ENCODE measurements at regions not wholly inside any gene's neighbourhood (a gene's known extent, or its start where the extent isn't known, plus 50 kb on each side); places are given as distances from the start of the nearest gene placed in this dataset.
"Not testable (repeated sequence)": the region's sequence is repeated elsewhere in the genome, so short reads cannot be mapped to it uniquely, and the experiment has no call there.

DNA sequence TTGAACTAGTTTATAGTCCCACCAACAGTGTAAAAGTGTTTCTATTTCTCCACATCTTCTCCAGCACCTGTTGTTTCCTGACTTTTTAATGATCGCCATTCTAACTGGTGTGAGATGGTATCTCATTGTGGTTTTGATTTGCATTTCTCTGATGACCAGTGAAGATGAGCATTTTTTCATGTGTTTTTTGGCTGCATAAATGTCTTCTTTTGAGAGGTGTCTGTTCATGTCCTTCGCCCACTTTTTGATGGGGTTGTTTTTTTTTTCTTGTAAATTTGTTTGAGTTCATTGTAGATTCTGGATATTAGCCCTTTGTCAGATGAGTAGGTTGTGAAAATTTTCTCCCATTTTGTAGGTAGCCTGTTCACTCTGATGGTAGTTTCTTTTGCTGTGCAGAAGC lies 102.4 kb upstream of the CNTNAP2 start:
- not testable (repeated sequence) for H3K9me2 ChIP-seq (replicated peaks; ENCODE audit: insufficient read depth, low read length); H3K4me3 ChIP-seq (ENCODE audit: insufficient read depth, low read length, poor library complexity, severe bottlenecking)

GRCh38 chr7:146008293-146008692 lies 108.3 kb upstream of the CNTNAP2 start:
- Histone ChIP-seq H3K27ac (ENCODE audit: low read depth, low read length) (no peak overlapping the region), H3K36me3 (ENCODE audit: low read length) (no peaks in the 10 kb centered on the region), H3K9ac (ENCODE audit: low read length) (no peak overlapping the region), H3K79me2 (ENCODE audit: insufficient read depth, low read length) (no peaks in the 10 kb centered on the region), H3K27me3 (ENCODE audit: low read length) (no peaks in the 10 kb centered on the region), H4K20me1 (ENCODE audit: low read depth, low read length) (no peaks in the 10 kb centered on the region), H3F3A (ENCODE audit: insufficient read depth) (no peaks in the 10 kb centered on the region), H3K4me2 (ENCODE audit: low read depth, low read length, poor library complexity, severe bottlenecking) (no peak overlapping the region), H3K9me2 (replicated peaks; ENCODE audit: insufficient read depth, low read length) (no peaks in the 10 kb centered on the region), H3K9me3 (ENCODE audit: insufficient read depth, low read length) (no peaks in the 10 kb centered on the region), H3K4me3 (ENCODE audit: insufficient read depth, low read length, poor library complexity, severe bottlenecking) (no peak overlapping the region), H2AFZ (ENCODE audit: low read depth, low read length, severe bottlenecking) (no peak overlapping the region)
- TF ChIP-seq CTCF (IDR thresholded peaks at IDR 0.05; ENCODE audit: insufficient read depth, low read length, poor library complexity, severe bottlenecking) (no peak), EZH2phosphoT487 (conservative IDR thresholded peaks at IDR 0.05; ENCODE audit: low read length) (no peak)

More for the DNA sequence above, 102.4 kb upstream of the CNTNAP2 start:
- H3K27ac ChIP-seq (ENCODE audit: low read depth, low read length); H3F3A ChIP-seq (ENCODE audit: insufficient read depth); H3K9me3 ChIP-seq (ENCODE audit: insufficient read depth, low read length); H4K20me1 ChIP-seq (ENCODE audit: low read depth, low read length); H3K27me3 ChIP-seq (ENCODE audit: low read length); H3K4me2 ChIP-seq (ENCODE audit: low read depth, low read length, poor library complexity, severe bottlenecking); H3K79me2 ChIP-seq (ENCODE audit: insufficient read depth, low read length); H3K9ac ChIP-seq (ENCODE audit: low read length); H2AFZ ChIP-seq (ENCODE audit: low read depth, low read length, severe bottlenecking); H3K36me3 ChIP-seq (ENCODE audit: low read length): not testable (repeated sequence)

DNA sequence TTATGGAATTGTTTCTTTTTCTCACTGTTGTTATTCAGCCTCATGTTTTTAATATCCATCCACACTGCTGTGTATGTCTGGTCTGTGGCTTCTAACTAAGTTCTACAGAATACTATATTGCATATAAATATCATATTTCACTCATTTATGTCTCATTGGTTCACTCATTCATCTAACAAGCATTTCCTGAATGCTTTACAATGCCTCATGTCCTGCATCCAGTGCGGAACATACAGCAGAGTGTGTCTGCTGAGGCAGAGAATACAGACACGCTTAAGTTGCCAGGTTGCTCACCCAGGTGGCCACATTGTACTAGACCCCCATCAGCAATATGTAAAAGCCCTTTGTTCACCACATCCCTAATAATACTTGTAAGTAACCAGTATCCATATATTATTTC lies 111.8 kb upstream of the CNTNAP2 start:
- Histone ChIP-seq H4K20me1 (ENCODE audit: low read depth, low read length) (no peaks in the 10 kb centered on the region), H3F3A (ENCODE audit: insufficient read depth) (no peaks in the 10 kb centered on the region), H3K4me3 (ENCODE audit: insufficient read depth, low read length, poor library complexity, severe bottlenecking) (no peak overlapping the region), H2AFZ (ENCODE audit: low read depth, low read length, severe bottlenecking) (no peak overlapping the region), H3K27ac (ENCODE audit: low read depth, low read length) (no peak overlapping the region), H3K9me3 (ENCODE audit: insufficient read depth, low read length) (no peaks in the 10 kb centered on the region), H3K4me2 (ENCODE audit: low read depth, low read length, poor library complexity, severe bottlenecking) (no peak overlapping the region), H3K36me3 (ENCODE audit: low read length) (no peaks in the 10 kb centered on the region), H3K79me2 (ENCODE audit: insufficient read depth, low read length) (no peaks in the 10 kb centered on the region), H3K9ac (ENCODE audit: low read length) (no peak overlapping the region), H3K27me3 (ENCODE audit: low read length) (no peaks in the 10 kb centered on the region), H3K9me2 (replicated peaks; ENCODE audit: insufficient read depth, low read length) (no peaks in the 10 kb centered on the region)
- TF ChIP-seq EZH2phosphoT487 (conservative IDR thresholded peaks at IDR 0.05; ENCODE audit: low read length) (no peak), CTCF (IDR thresholded peaks at IDR 0.05; ENCODE audit: insufficient read depth, low read length, poor library complexity, severe bottlenecking) (no peak)

DNA sequence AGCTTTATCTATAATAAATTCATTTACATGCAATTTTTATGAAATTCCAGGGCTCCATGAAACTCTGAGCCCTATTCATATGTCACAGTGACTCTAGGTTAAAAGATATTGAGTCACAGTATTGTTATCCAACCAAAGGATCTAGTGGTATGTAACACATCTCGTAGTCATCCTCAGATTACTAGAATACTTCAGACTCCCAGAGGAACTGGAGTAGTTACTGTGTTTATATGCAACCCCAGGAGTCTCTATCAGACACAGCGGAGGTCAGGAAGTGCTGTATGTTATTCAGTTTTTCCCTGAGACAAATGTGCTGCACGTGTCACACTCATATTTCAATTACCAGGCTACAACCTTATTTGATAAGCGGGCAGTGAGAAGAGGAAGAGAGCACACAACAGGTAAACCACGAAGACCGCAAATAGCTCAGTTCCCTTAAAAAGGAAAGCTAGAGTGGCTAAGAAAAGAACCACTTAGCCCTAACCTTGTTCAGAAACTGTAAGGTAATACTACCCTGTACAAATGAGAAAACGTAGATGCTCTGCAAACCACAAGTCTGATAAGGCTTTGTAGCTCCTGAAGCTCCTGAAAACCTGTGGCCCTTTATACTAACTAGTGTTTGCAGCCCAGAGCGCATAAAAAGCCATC lies 114.0 kb upstream of the CNTNAP2 start:
- TF ChIP-seq CTCF (IDR thresholded peaks at IDR 0.05; ENCODE audit: insufficient read depth, low read length, poor library complexity, severe bottlenecking) (no peak), EZH2phosphoT487 (conservative IDR thresholded peaks at IDR 0.05; ENCODE audit: low read length) (no peak)
- no peaks in the 10 kb centered on the region for H3F3A ChIP-seq (ENCODE audit: insufficient read depth)
- no peak overlapping the region for H3K4me2 ChIP-seq (ENCODE audit: low read depth, low read length, poor library complexity, severe bottlenecking)
- no peaks in the 10 kb centered on the region for H3K36me3 ChIP-seq (ENCODE audit: low read length)
- H3K9me2 ChIP-seq (replicated peaks; ENCODE audit: insufficient read depth, low read length): no peaks in the 10 kb centered on the region
- no peaks in the 10 kb centered on the region for H3K9me3 ChIP-seq (ENCODE audit: insufficient read depth, low read length)
- no peak overlapping the region for H3K9ac ChIP-seq (ENCODE audit: low read length)
- no peaks in the 10 kb centered on the region for H3K79me2 ChIP-seq (ENCODE audit: insufficient read depth, low read length)
- H3K27me3 ChIP-seq (ENCODE audit: low read length): no peaks in the 10 kb centered on the region
- no peak overlapping the region for H2AFZ ChIP-seq (ENCODE audit: low read depth, low read length, severe bottlenecking)
- no peak overlapping the region for H3K27ac ChIP-seq (ENCODE audit: low read depth, low read length)
- no peak overlapping the region for H3K4me3 ChIP-seq (ENCODE audit: insufficient read depth, low read length, poor library complexity, severe bottlenecking)
- no peaks in the 10 kb centered on the region for H4K20me1 ChIP-seq (ENCODE audit: low read depth, low read length)

Measured in SU-DHL-6 (cell line).